DOHH2 (cell line): ENCODE measurements at regions not wholly inside any gene's neighbourhood (a gene's known extent, or its start where the extent isn't known, plus 50 kb on each side); places are given as distances from the start of the nearest gene placed in this dataset.
A peak's percentile ranks its signal among the peaks of the same experiment; 100 is the strongest.
"Not testable (repeated sequence)": the region's sequence is repeated elsewhere in the genome, so short reads cannot be mapped to it uniquely, and the experiment has no call there.

ENCODE experiments used
- H3F3A ChIP-seq: fragments of 200-600 bp; sonication (generic), shearing (Covaris generic); 2 replicates; pipeline ENCODE4 v1.6.0; 2016; ENCODE audit warnings: antibody characterized with exemption, mild to moderate bottlenecking; ENCODE audit not compliant: control insufficient read depth, insufficient read depth
- H3K27ac ChIP-seq: fragments of 200-600 bp; sonication (generic); 2 replicates; pipeline ENCODE4 v1.5.1; 2014; ENCODE audit warnings: low read depth, mild to moderate bottlenecking, low read length, moderate library complexity
- H3K27me3 ChIP-seq: fragments of 200-600 bp; sonication (generic); 2 replicates; pipeline ENCODE4 v1.6.1; 2014; ENCODE audit warnings: mild to moderate bottlenecking, low read length, mixed read lengths; ENCODE audit not compliant: control insufficient read depth
- H3K36me3 ChIP-seq: fragments of 200-600 bp; sonication (generic); 2 replicates; pipeline ENCODE4 v1.6.1; 2014; ENCODE audit warnings: mild to moderate bottlenecking, low read length, moderate library complexity, mixed read lengths; ENCODE audit not compliant: control insufficient read depth
- H3K4me1 ChIP-seq: fragments of 200-600 bp; sonication (generic); 2 replicates; pipeline ENCODE4 v1.6.1; 2014; ENCODE audit warnings: mild to moderate bottlenecking, low read length, mixed read lengths; ENCODE audit not compliant: control insufficient read depth
- H3K4me2 ChIP-seq: fragments of 200-600 bp; sonication (generic); 2 replicates; pipeline ENCODE4 v1.6.0; 2014; ENCODE audit warnings: mild to moderate bottlenecking, low read length, moderate library complexity
- H3K4me3 ChIP-seq: fragments of 200-600 bp; sonication (generic); 2 replicates; pipeline ENCODE4 v1.5.1; 2014; ENCODE audit warnings: mild to moderate bottlenecking, low read length, mixed read lengths
- H3K79me2 ChIP-seq: fragments of 200-600 bp; sonication (generic); 2 replicates; pipeline ENCODE4 v1.6.1; 2014; ENCODE audit warnings: mild to moderate bottlenecking, low read length, mixed read lengths; ENCODE audit not compliant: control insufficient read depth
- H3K9me2 ChIP-seq: fragments of 200-600 bp; sonication (generic); replicated peaks from 2 replicates; pipeline ENCODE4 v1.6.1; 2014; ENCODE audit warnings: mild to moderate bottlenecking, low read length, mixed read lengths; ENCODE audit not compliant: control insufficient read depth
- H3K9me3 ChIP-seq: fragments of 200-600 bp; sonication (generic); 2 replicates; pipeline ENCODE4 v1.6.1; 2014; ENCODE audit warnings: antibody characterized with exemption, low read length, mixed read lengths; ENCODE audit not compliant: control insufficient read depth, insufficient read depth
- H4K20me1 ChIP-seq: fragments of 200-600 bp; sonication (generic); 2 replicates; pipeline ENCODE4 v1.6.0; 2014; ENCODE audit warnings: low read depth, mild to moderate bottlenecking, antibody characterized with exemption, low read length, moderate library complexity; ENCODE audit not compliant: control insufficient read depth, insufficient read depth

GRCh38 chr17:45600052-45601012, 109.8 kb upstream of the PLEKHM1 start:
- not testable (repeated sequence) for H3K79me2 ChIP-seq, H3K36me3 ChIP-seq, H3K27ac ChIP-seq, H3K9me3 ChIP-seq, H3K27me3 ChIP-seq, H3F3A ChIP-seq, H4K20me1 ChIP-seq, H3K9me2 ChIP-seq
- Histone ChIP-seq H3K4me3 (peak overlapping the region; percentile 39; the same call in 1 of the 2 replicates), H3K4me1 (peaks cover 18% of the 10 kb centered on the region), H3K4me2 (peak overlapping the region; percentile 55)

DNA sequence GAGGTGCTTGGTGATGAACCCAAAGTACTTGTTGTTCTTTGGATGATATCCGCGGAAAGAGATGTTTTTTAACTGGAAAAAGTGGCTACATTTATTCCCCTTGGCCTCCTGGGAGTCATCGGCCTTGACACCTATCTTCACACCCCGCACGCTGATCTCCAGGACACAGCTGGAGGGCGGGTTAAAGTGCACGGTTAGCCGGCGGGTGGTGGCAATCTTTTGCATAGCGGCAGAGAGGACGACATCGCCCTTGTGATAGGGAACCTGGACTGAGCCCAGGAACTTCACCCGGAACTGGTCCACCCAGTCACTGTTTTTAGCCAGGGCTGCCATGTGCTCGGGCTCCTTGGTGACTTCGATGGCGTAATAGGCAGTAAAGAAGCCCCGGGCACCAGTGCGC, 110.5 kb upstream of the PLEKHM1 start:
- not testable (repeated sequence) for H3K4me2 ChIP-seq, H3K79me2 ChIP-seq, H3K9me2 ChIP-seq, H3K27ac ChIP-seq, H4K20me1 ChIP-seq, H3K27me3 ChIP-seq, H3K36me3 ChIP-seq, H3F3A ChIP-seq, H3K4me3 ChIP-seq, H3K9me3 ChIP-seq
- H3K4me1 ChIP-seq: peaks cover 12% of the 10 kb centered on the region

DNA sequence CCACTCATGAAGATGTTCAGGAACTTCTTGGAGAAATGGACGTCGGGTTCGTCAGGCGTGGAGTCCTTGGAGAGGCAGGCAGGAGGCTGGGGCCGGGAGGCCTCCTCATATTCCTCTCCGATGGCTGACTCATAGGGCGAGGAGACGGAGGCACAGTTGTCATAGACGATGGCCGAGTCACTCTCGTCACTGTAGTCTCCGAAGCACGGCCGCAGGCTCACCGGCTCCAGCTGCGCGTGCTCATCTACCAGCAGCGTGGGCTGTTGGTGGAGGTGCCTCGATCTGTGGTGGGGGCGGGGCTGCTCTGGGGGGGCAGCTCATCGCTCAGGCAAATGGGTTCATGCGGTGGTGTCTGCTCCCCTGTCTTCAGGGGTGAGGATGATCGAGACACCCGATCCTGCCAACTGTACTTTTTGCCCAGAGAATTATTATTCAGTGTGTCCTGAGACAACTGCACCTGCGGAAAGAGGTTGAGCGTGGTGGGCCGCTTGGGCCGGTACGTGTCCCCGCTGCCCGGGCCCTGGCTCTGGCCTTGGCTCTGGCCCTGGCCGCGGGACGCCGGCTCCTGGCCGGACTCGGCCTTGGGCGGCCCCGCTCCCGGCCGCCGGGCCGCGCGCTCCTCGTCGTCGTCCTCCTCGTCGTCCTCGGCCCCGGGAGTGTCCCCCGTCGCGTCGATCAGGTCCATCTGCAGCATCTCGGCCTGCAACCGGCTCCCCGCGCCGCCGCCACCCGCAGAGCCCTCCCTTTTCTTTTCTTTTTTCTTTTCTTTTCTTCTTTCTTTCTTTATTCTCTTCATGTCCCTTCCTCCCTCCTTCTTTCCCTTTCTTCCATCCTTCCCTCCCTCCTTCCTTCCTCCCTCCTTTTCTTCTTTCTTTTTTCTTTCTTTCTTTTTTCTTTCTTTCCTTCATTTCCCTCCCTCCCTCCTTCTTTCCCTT, 111.4 kb upstream of the PLEKHM1 start:
- H3K27ac ChIP-seq, H3K4me2 ChIP-seq: not testable (repeated sequence)

DNA sequence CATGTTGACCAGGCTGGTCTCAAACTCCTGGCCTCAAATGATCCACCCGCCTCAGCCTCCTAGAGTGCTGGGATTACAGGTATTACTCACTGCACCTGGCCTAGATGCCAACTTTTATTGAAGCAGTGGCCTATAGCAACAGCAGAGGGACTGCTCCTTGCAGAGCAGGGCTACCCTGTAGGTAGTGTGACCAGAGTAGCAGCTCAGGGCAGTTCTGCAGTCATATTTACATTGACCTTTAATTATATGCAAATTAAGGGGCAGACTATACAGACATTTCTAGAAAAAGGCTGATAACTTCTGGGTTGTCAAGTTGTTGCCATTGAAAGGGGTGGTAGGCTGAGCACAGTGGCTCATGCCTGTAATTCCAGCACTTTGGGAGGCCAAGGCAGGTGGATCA, 115.2 kb upstream of the PLEKHM1 start:
- not testable (repeated sequence) for H3K4me2 ChIP-seq, H3F3A ChIP-seq, H3K27ac ChIP-seq, H4K20me1 ChIP-seq, H3K36me3 ChIP-seq, H3K9me3 ChIP-seq, H3K9me2 ChIP-seq, H3K4me3 ChIP-seq, H3K79me2 ChIP-seq, H3K27me3 ChIP-seq, H3K4me1 ChIP-seq

More for the DNA sequence above, 111.4 kb upstream of the PLEKHM1 start:
- H3K9me2 ChIP-seq, H3K4me3 ChIP-seq, H3K79me2 ChIP-seq, H3F3A ChIP-seq, H3K9me3 ChIP-seq, H3K36me3 ChIP-seq, H3K4me1 ChIP-seq, H4K20me1 ChIP-seq, H3K27me3 ChIP-seq: not testable (repeated sequence)

- not testable (repeated sequence) for H3K36me3 ChIP-seq, H3K9me2 ChIP-seq, H4K20me1 ChIP-seq, H3F3A ChIP-seq, H3K27me3 ChIP-seq, H3K27ac ChIP-seq, H3K9me3 ChIP-seq, H3K4me1 ChIP-seq, H3K79me2 ChIP-seq
- H3K4me2 ChIP-seq: peak overlapping the region; percentile 51
- H3K4me3 ChIP-seq: peak overlapping the region; percentile 58
Observed at GRCh38 chr17:45619984-45620405, 129.5 kb upstream of the PLEKHM1 start.

DNA sequence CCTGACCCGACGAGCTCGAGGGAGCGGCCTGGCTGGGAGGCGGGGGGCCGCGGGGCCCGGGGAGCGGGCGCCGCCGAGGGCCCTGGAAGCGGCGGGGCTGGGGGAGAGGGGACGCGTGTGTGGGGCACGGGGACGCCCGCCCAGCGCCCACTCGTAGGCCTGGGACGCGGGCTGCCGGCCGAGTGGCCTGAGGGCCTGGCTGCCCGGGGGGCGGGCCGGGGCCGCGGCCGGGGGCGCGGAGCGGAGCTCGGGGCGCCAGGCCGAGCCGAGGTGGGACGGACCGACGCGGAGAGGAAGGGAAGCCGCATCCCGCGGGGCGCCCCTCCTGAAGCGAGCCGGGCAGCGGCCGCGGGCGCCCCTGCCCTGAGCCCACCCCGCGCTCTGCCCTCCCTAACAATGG, 129.9 kb upstream of the PLEKHM1 start:
- H3K27ac ChIP-seq, H3K9me3 ChIP-seq, H3K4me1 ChIP-seq, H3K4me2 ChIP-seq, H3F3A ChIP-seq, H3K79me2 ChIP-seq, H4K20me1 ChIP-seq, H3K9me2 ChIP-seq, H3K27me3 ChIP-seq, H3K36me3 ChIP-seq: not testable (repeated sequence)
- peak overlapping the region; percentile 58 for H3K4me3 ChIP-seq

- H3K4me1 ChIP-seq, H3K27ac ChIP-seq, H3K79me2 ChIP-seq, H3K9me2 ChIP-seq, H3K27me3 ChIP-seq, H4K20me1 ChIP-seq, H3K9me3 ChIP-seq, H3K36me3 ChIP-seq, H3F3A ChIP-seq: not testable (repeated sequence)
- Histone ChIP-seq H3K4me3 (peak overlapping the region; percentile 24; the same call in 1 of the 2 replicates), H3K4me2 (0 out of 2 replicates have a peak overlapping the region, but pooled peaks have one; percentile 33)
Observed at GRCh38 chr17:45621087-45621486, 130.6 kb upstream of the PLEKHM1 start.

- H3K4me2 ChIP-seq, H3K4me1 ChIP-seq, H3K79me2 ChIP-seq, H3K27ac ChIP-seq, H3K4me3 ChIP-seq, H3F3A ChIP-seq, H3K27me3 ChIP-seq, H3K9me3 ChIP-seq, H3K9me2 ChIP-seq, H3K36me3 ChIP-seq, H4K20me1 ChIP-seq: not testable (repeated sequence)
Observed at GRCh38 chr17:45622295-45622694, 131.8 kb upstream of the PLEKHM1 start.
